ENCODE measurements at regions not wholly inside any gene's neighbourhood (a gene's known extent, or its start where the extent isn't known, plus 50 kb on each side); places are given as distances from the start of the nearest gene placed in this dataset.
"Not testable (repeated sequence)": the region's sequence is repeated elsewhere in the genome, so short reads cannot be mapped to it uniquely, and the experiment has no call there.

DNA sequence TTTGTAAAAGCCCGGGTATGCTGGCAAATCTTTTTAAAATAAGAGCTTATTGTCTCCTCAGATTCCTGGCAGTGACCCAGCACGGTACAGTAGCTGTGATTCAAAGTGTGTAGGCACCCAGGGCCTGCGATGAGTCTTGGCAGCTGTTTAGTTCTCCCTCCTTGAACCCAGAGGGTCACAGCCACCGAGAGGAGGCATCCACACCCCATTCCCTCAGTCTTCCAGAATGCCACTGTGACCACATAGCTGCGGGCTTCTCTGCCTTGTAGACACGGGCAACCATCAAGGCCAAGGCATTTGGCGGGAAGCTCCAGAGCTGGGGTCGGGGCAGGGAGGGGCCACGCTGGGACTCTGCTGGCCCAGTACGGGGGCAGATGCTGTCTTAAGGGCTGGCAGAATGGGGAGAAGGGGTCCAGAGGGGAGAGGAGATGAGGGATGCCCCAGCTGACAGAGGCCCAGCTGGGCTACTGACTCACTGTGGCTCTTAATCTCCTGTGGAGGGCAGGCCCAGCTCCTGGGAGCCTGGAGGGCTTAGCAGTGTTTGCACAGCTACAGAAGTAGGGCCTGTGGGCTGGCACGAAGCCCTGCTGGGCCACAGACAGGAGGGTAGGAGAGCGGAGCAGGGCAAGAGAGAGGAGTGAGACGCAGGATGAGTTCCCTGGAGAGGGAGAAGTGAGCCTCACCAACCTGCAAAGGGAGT is 68.8 kb upstream of the DLG1 start:
- DNase-seq, result no peak

DNA sequence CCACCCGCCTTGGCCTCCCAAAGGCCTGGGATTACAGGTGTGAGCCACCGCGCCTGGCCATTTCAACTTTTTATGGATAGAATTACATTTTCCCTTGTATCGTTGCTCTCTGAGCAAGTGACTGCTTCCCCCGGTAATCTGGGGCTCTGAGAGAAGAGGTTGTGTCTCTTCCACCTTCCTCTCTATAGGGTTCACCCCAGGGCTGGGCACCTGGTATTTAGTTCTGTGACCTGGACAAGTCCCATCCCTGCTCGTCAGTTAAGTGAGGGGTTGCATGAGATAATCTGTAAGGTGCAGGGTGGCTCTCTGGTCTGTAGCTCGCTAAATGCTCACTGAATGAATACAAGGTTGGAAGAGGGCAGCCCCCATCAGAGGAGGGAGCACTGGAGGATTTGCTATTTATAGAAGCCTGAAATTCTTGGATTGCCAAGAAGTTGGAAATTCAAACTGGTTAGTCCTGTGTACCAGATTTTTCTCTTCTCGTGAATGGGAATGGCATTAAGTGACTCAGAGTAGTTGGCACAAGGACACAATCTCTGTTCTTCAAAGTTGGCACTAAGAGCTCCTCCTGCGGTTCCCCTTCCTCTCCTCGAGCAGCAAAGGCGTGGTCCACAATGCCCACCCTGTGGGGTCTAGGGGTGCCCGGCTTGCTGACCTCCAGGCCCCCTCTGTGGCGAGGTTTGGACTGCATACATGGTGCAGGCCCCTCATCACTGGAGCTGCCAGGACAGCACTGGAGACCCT is 68.1 kb upstream of the DLG1 start:
- DNase-seq, result no peak

DNA sequence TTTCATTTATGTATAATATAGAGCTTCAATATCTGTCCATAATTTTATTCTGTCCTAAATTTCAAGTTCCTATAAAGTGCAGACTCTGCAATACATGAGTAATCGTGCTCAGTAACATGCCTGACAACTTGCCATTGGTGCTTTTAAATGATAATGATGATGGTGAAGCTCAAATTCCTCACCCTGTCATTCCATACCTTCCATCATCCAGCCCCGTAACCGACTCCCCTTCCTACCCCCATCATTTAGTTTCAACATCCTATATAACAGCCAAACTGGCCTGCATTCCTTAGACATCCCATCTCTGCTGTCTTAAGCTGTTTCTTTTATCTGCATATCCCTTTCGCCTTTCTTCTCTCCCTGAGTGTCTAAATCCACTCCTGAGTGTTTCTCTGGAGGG is 67.2 kb upstream of the DLG1 start:
- DNase-seq, result no peak

DNA sequence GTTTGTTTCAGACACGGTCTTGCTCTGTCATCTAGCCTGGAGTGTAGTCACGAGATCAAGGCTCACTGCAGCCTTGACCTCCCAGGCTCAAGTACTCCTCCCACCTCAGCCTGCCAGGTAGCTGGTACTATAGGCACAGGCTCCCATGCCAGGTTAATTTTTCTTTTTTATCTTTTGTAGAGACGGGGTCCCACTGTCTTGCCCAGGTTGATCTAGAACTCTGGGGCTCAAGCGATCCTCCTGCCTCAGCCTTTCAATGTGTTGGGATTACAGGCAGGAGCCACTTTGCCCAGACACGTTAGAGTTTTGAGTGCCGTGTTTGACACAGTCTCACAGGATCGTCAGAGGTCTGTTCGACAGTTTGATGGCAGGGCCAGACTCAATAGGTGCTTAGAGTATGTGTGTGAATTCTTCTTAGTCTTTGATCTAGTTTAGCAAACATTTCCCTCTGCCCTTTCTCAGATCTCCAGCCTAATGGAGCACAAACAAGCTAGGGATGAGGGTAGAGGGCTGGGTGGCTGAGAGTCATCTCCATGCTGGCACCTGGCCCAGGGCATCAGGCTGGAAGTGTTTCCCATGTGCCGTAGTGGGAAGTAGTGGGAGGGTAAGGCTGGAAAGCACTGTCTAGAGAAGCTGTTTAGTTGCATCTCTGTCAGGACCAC is 66.1 kb upstream of the DLG1 start:
- no peak for DNase-seq

DNA sequence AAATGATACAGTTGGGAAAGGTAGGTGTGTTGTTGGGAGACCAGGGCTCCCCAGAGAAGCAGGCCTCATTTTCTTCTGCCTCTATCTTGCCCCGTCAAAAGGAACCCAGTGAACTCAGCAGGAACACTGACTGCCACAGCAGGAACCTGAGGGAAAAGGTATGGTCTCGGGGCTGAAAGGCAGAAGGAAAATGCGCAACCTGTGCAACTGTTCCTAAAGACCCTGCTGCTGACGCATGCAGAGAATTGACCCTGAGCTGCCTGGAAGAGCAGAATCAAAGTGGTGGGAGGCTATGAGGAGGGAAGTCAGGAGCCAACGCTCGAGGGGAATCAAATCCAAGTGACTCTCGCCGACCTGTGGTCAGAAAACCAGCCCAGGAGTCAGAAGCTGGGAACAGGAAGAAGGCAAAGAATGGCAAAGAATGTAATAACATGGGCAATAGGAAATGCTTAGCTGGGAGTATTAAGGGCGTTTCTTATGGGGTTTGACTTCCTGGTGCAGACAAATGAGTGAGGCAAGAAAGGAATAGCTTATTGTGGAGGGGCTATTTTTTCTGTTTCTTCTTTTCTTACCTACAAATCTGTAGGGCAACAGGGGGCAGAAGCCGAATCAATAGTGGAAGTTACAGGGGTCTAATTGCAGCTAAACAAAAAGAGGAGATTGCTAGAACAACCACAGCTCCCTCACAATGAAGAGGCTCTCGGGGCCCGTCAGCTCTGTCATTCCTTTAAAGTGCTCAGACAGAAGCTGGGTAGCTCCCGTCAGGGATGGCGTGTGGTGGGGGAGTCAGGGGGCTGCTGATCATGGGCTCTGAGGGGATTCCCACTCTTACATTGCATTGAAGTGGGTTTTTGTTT is 65.4 kb upstream of the DLG1 start:
- DNase-seq, result no peak

DNA sequence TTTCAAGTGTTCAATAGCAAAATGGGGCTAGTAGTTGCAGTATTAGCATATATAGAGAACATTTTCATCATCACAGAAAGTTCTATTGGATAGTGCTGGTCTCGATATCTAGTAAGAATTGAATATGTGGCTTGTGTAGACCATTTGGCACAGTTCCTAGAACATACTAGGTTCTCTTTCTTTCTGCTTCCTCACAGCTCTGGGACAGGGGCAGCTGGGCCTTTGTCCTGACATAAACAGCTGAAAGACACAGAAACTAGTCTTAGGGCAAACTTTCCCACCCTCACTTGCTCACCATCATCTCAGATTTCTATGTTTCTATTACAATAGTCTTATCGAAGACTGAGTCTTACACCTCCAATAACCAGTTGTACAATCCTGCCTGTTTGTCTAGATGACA is 63.7 kb upstream of the DLG1 start:
- DNase-seq, result no peak

DNA sequence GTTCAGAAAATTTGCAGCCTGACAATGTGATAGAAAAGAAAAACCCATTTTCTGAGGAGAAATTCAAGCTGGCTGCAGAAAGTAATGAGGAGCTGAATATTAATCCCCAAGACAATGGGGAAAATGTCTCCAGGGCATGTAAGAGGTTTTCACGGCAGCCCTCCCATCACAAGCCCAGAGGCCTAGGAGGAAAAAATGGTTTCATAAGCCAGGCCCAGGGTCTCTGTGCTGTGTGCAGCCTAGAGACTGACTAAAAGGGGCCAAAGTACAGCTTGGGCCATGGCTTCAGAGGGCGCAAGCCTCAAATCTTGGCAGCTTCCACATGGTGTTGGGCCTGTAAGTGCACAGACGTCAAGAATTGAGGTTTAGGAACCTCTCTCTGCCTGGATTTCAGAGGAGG is 61.7 kb upstream of the DLG1 start:
- not testable (repeated sequence) for DNase-seq

DNA sequence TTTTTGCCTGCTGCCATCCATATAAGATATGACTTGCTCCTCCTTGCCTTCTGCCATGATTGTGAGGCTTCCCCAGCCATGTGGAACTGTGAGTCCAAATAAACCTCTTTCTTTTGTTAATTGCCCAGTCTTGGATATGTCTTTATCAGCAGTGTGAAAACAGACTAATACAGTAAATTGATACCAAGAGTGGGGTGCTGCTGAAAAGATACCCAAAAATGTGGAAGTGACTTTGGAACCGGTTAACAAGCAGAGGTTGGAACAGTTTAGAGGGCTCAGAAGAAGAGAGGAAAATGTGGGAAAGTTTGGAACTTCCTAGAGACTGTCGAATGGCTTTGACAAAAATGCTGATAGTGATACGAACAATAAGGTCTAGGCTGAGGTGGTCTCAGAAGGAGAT is 61.1 kb upstream of the DLG1 start:
- DNase-seq, result not testable (repeated sequence)

DNA sequence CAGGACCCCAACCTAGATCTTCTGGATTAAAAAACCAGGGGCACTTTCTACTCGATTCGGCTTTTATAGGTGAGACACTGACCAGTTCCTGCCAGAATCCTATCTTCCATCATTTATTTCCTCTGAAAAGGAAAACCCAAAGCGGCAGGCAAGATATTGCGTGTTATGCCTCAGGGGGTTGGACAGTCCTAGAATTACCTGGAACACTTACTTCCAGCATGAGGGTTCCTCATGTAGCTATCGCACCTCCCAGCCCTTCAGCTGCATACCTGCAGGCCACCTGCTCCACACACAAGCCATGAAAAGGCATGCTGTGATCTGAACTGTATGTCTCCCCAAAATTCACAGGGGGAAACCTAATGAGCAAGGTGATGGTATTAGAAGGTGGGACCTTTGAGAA is 58.3 kb upstream of the DLG1 start:
- no peak for DNase-seq

DNA sequence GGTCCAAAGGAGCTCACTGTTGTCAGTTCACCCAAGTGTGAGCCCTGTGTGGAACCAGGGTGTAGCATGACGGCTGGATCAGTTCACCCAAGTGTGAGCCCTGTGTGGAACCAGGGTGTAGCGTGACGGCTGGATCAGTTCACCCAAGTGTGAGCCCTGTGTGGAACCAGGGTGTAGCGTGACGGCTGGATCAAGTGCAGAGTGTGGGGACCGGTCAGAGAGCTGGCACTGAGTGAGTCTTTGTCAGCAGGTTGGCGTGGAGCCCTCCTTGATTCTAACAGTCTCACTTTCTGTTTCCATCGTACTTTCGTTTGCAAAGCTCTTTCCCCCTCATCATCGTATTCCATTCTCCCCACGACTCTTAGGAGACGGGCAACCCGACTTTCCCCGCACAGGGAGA is 57.9 kb upstream of the DLG1 start:
- DNase-seq, result no peak

DNA sequence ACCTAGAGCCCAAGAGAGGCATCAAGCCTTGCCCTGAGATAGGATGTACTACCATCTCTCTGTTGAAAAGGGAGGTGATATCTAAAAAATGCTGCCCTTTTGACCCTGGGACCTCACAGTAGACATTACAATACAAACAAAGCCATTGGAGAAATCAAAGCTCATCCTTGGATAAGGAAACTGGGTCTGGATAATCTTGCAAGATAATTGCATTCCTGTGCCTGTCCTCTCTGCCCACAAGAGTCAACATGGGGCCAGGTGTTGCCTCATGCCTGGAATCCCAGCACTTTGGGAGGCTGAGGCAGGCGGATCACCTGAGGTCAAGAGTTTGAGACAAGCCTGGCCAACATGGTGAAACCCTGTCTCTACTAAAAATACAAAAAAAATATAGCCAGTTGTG is 57.3 kb upstream of the DLG1 start:
- no peak for DNase-seq

DNA sequence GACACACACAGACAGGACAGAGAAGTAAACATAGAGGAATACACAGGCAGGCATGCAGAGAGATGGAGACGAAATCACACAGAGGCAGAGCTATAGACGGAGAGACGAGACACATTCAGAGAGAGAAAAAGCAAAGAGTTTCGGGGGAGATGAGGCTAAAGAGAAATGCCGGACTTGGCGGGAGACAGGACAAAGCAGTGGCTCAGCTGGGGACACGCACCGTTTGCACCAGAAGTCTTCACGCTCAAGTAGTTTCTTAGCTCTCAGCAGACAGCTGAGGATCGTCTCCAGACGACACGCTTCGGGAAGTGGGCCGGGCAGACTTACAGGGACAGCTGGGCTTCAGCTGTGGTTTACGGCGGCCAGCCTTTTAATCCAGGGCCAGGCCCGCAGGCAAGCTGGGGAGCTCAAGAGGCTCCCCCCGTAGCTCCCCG is 56.2 kb upstream of the DLG1 start:
- no peak for DNase-seq

DNA sequence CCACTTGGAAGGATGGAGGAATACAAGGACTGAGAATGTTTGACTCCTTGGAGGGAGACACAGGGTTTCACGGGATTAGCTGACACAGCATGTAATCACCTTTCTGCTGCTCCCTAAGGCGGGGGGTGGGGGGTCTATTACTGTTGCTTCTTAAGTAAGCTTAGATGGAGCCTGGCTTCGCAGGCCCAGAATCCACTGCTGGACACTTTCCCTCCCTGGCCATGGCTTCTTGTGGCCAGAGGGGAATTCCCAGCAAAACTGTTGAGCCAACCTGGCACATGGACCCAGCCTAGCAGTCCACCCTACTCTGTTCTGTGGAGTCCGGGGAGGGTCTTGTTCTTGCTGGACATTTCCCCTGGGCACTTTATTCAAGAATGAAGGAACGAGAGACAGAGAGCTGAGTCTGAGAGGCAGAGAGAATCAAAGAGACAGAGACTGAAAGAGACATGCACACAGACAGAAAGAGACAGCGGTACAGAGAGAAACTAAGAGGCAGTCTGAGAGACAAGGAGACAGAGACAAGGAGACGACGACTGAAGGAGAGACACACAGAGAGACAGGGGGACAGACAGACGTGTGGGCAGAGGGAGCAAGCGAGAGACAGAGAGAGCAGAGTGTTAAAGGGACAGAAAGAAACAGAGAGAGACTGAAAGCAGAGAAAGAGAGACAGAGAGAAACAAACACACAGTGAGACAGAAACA is 55.6 kb upstream of the DLG1 start:
- DNase-seq, result no peak

DNA sequence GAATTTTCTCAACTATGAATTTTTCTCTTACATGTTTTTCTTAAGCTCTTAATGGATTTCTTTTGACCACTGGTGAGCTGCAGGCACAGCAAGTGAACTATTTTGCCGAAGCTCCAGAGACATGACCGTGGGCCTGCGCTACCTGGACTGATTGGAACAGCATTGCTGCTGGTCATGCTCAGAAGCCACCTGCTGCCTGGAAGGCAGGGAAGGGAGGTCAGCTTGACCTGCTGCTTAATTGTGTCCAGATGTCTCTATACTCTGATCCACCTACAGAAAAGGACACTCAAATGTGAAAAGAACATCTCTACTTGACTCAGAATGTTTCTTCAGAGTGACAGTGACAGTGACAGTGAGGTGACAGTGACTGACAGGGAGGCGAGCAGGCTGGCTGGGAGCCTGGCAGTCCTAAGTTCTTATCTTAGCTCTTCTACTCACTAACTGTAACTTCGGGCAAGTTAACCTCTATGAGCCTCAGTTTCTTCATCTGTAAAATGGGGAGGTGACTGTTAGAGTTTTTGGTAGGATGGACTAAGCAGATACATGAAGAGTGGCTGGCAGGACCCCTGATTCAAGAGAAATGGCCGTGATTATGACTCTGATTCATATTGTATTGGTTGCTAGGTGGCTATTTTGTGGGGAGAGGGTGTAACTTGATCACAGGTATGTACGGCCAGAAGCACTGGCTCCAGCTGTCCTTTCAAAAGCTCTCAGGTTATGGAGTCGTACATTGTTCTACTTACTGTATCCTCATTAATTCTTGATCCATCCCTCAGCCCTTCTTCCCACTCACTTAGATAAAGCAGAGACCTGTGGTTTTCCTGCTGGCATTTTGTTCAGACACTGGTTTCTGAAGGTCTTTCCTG is 54.8 kb upstream of the DLG1 start:
- DNase-seq, result no peak

DNA sequence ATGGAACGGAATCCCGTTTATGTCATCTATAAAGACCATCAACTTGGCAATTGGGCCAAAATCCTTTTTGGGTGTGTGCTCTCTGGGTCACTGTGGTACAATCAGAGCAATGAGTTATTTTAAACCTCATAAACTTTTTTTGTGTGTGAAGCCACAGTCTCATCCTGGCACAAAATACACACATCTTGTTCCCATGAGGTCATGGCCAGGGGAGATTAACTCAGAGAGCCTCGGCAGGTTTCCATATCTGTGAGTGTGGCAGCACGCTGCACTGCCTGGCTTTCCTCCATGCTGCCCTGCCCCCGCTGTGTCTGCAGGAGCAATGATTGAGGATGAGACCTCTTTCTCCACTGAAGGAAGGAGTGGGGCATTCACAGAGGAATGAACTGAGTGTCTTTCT is 54.0 kb upstream of the DLG1 start:
- no peak for DNase-seq

DNA sequence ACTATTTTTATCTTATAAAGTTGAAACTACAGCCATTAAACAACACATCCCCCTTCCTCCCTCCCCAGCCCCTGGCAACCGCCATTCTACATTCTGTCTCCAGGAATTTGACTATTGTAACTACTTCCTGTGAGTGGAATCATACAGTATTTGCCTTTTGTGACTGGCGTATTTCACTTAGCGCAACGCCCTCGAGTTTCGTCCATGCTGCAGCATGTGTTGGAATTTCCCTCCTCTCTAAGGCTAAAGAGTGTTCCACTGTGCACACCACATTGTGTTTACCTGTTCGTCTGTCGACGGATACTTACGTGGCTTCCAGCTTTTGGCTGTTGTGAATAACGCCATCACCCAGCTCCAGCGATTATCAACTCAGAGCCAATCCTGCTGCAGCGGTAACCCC is 52.0 kb upstream of the DLG1 start:
- no peak for DNase-seq

DNA sequence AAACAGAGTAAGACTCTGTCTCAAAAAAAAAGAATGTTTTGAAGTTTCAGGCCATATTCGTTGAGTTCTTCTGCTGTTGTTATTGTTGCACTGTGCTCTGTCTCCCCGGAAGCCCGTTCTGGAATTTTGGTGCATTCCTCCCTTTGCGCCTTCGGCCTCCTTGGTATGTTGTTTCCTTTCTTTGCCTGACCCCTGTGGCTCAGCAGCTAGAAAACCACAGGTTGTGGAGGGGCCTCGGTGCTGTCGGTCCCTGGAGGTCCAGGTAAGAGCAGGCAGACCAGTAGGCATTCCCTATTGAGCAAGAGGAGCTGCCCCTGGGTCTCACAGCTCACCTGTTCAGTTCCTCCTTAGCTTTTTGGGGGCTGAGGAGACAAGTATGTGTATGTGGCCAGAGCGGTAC is 51.0 kb upstream of the DLG1 start:
- no peak for DNase-seq

All from T-helper 1 cell (primary cell).